RWPE2 (cell line): ENCODE measurements at regions not wholly inside any gene's neighbourhood (a gene's known extent, or its start where the extent isn't known, plus 50 kb on each side); places are given as distances from the start of the nearest gene placed in this dataset.

Experiments used
- ATAC-seq: fragments of 200-7000 bp; cut with Tn5 transposase; 3 replicates; pipeline ENCODE4 v1.9.1; 2021; ENCODE audit warnings: low read depth
- DNase-seq: peaks from one replicate; pipeline ENCODE4 v3.0.0-alpha.2; 2020; ENCODE audit warnings: low spot score
- H3K27ac ChIP-seq: fragments of 450-650 bp; 2 replicates; pipeline ENCODE4 v1.5.1; 2017; ENCODE audit warnings: mild to moderate bottlenecking; ENCODE audit not compliant: poor library complexity, severe bottlenecking
- H3K27me3 ChIP-seq: fragments of 250-450 bp; sonication (Bioruptor Pico); 2 replicates; pipeline ENCODE4 v1.5.1; 2021; ENCODE audit warnings: mild to moderate bottlenecking, moderate library complexity; ENCODE audit not compliant: insufficient read depth, poor library complexity, severe bottlenecking
- H3K36me3 ChIP-seq: fragments of 250-450 bp; sonication (Bioruptor Pico); 2 replicates; pipeline ENCODE4 v1.5.1; 2020; ENCODE audit warnings: low read depth, mild to moderate bottlenecking, moderate library complexity
- H3K4me1 ChIP-seq: fragments of 250-450 bp; sonication (Bioruptor Pico); 2 replicates; pipeline ENCODE4 v1.5.1; 2021; ENCODE audit warnings: mild to moderate bottlenecking, moderate library complexity; ENCODE audit not compliant: insufficient read depth, poor library complexity, severe bottlenecking
- H3K4me3 ChIP-seq: fragments of 250-450 bp; sonication (Bioruptor Pico); 2 replicates; pipeline ENCODE4 v1.5.1; 2021; ENCODE audit warnings: mild to moderate bottlenecking, moderate library complexity; ENCODE audit not compliant: severe bottlenecking
- H3K9me3 ChIP-seq: fragments of 250-450 bp; sonication (Bioruptor Pico); 2 replicates; pipeline ENCODE4 v1.5.1; 2021; ENCODE audit warnings: mild to moderate bottlenecking, moderate library complexity; ENCODE audit not compliant: severe bottlenecking
- TF ChIP-seq, protein P1 (sequence below): fragments of 450-650 bp; IDR thresholded peaks from one replicate; pipeline ENCODE4 v1.5.1; 2017; ENCODE audit warnings: mild to moderate bottlenecking, moderate library complexity; ENCODE audit not compliant: poor library complexity, severe bottlenecking

DNA sequence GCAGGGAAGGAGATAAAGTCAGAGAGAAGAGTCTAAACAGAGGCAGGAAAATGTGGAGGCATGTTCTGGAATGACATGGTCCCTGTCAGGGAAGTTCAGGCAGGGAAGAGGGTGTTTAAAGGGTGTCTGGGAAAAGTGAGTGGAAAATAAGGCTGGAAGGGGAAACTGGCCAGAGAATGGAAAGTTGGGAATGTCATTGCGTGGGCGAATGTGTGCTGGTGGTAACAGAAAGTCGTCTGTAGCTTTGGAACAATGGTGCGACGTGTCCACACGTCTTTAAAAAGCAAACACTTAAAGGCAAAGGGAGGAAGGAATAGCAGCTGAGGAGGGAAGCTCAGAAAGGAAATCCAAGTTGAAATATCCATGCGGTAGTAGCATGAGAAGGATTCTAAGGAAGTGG lies 469.5 kb upstream of the SALL3 start:
- Histone ChIP-seq H3K4me3 (no peak overlapping the region), H3K27me3 (no peaks in the 10 kb centered on the region), H3K36me3 (no peaks in the 10 kb centered on the region), H3K4me1 (no peaks in the 10 kb centered on the region), H3K9me3 (no peaks in the 10 kb centered on the region), H3K27ac (no peak overlapping the region)
- TF ChIP-seq, protein P1, sequence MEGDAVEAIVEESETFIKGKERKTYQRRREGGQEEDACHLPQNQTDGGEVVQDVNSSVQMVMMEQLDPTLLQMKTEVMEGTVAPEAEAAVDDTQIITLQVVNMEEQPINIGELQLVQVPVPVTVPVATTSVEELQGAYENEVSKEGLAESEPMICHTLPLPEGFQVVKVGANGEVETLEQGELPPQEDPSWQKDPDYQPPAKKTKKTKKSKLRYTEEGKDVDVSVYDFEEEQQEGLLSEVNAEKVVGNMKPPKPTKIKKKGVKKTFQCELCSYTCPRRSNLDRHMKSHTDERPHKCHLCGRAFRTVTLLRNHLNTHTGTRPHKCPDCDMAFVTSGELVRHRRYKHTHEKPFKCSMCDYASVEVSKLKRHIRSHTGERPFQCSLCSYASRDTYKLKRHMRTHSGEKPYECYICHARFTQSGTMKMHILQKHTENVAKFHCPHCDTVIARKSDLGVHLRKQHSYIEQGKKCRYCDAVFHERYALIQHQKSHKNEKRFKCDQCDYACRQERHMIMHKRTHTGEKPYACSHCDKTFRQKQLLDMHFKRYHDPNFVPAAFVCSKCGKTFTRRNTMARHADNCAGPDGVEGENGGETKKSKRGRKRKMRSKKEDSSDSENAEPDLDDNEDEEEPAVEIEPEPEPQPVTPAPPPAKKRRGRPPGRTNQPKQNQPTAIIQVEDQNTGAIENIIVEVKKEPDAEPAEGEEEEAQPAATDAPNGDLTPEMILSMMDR = no peak
- DNase-seq (no peak), ATAC-seq (no peak)

GRCh38 chr18:78510636-78511035 lies 469.0 kb upstream of the SALL3 start:
- Histone ChIP-seq H3K9me3 (no peaks in the 10 kb centered on the region), H3K27me3 (no peaks in the 10 kb centered on the region), H3K27ac (no peak overlapping the region), H3K4me1 (no peaks in the 10 kb centered on the region), H3K36me3 (no peaks in the 10 kb centered on the region), H3K4me3 (no peak overlapping the region)
- TF ChIP-seq, protein P1 = no peak
- no peak for ATAC-seq
- no peak for DNase-seq

- DNase-seq (no peak), ATAC-seq (no peak)
- Histone ChIP-seq H3K4me1 (no peaks in the 10 kb centered on the region), H3K9me3 (no peaks in the 10 kb centered on the region), H3K27ac (no peak overlapping the region), H3K27me3 (no peaks in the 10 kb centered on the region), H3K4me3 (no peak overlapping the region), H3K36me3 (no peaks in the 10 kb centered on the region)
- TF ChIP-seq, protein P1 = no peak
These were observed 467.7 kb upstream of the SALL3 start for GRCh38 chr18:78511666-78512601.

DNA sequence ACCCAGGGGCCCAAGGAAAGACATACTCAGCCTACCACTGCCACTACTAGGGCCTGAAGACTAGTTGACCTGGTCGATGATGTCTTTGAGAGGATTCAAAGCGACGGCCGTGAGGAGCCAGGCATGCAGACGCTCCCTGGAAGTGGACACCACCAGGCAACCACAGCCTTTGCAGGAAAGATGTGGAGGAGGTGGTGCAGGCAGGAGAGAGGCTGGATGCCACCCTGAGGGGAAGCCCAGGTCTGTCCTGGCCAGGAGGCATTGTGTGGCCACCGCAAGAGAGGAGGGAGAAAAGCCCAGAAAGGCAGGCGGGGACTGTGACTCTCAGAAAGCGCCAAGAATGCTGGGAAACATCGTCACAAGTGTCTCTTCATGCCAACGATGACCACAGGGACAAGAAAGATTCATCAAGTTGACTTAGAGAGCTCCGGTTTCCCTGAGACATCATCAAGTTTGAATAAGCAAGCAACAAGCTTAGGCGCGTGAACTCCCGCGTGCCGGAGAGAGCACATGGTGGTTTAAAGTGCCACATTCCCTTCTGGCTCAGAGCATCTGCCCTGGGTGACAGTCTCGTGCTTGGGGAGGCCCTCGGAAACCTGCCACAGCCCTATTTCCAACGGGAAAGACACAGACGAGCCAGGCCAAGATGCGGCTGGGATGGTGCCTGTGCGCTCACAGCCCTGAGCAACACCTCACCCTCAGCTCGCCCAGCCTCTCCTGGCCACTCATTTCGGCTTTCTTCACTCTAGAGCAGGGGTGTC lies 464.5 kb upstream of the SALL3 start:
- H3K9me3 ChIP-seq = no peaks in the 10 kb centered on the region
- no peaks in the 10 kb centered on the region for H3K4me1 ChIP-seq
- no peaks in the 10 kb centered on the region for H3K36me3 ChIP-seq
- no peak overlapping the region for H3K4me3 ChIP-seq
- no peaks in the 10 kb centered on the region for H3K27me3 ChIP-seq
- DNase-seq (no peak), ATAC-seq (no peak)
- TF ChIP-seq, protein P1 = no peak
- no peak overlapping the region for H3K27ac ChIP-seq
